ENCODE measurements at regions not wholly inside any gene's neighbourhood (a gene's known extent, or its start where the extent isn't known, plus 50 kb on each side); places are given as distances from the start of the nearest gene placed in this dataset.

DNA sequence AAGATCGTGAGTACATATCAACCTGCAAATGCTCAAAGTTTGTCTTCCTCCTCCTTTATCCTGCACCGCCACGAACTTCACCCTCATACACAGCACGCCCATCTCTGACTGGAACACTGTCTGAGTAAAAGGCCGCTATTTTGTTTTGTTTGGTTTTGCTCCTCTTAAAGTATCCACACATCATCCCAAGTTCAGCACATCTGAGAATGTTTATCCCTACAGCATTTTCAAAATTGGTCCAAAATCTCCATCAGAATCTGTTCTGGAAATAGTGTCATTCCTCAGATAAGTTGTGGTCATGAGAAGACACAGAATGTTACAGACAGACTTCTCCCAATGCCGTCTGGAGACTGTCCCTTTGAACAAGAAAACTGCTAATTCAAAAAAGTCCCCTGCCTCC, 251.6 kb upstream of the ARID1B start:
- TF ChIP-seq, protein P1, sequence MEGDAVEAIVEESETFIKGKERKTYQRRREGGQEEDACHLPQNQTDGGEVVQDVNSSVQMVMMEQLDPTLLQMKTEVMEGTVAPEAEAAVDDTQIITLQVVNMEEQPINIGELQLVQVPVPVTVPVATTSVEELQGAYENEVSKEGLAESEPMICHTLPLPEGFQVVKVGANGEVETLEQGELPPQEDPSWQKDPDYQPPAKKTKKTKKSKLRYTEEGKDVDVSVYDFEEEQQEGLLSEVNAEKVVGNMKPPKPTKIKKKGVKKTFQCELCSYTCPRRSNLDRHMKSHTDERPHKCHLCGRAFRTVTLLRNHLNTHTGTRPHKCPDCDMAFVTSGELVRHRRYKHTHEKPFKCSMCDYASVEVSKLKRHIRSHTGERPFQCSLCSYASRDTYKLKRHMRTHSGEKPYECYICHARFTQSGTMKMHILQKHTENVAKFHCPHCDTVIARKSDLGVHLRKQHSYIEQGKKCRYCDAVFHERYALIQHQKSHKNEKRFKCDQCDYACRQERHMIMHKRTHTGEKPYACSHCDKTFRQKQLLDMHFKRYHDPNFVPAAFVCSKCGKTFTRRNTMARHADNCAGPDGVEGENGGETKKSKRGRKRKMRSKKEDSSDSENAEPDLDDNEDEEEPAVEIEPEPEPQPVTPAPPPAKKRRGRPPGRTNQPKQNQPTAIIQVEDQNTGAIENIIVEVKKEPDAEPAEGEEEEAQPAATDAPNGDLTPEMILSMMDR (IDR thresholded peaks at IDR 0.05; ENCODE audit: insufficient read depth, low read depth, low read length, missing control alignments): no peak

DNA sequence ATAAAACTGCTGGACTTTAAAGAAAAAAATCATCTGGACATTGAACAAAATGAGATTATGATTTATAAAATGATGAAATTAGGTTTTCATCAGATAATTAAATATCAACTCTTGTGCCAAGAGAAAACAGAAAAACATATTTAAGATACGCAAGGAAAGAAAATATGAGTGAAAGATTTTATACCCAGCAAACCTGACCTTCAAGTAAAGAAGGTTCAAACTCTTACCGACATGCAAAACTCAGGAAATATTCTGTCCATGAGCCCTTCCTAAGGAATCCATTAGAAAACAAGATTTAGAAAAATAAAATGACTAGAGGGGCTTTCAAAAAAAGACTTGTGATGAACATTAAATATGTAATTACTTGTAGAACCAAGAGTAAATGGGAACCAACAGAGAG, 257.2 kb upstream of the ARID1B start:
- H3K4me3 ChIP-seq (ENCODE audit: low read depth, low read length): no peak overlapping the region
- DNase-seq (ENCODE audit: low read depth): no peak
- TF ChIP-seq, protein P1 (IDR thresholded peaks at IDR 0.05; ENCODE audit: insufficient read depth, low read depth, low read length, missing control alignments): no peak

More for the DNA sequence above, 251.6 kb upstream of the ARID1B start:
- DNase-seq (ENCODE audit: low read depth): no peak
- no peak overlapping the region for H3K4me3 ChIP-seq (ENCODE audit: low read depth, low read length)

DNA sequence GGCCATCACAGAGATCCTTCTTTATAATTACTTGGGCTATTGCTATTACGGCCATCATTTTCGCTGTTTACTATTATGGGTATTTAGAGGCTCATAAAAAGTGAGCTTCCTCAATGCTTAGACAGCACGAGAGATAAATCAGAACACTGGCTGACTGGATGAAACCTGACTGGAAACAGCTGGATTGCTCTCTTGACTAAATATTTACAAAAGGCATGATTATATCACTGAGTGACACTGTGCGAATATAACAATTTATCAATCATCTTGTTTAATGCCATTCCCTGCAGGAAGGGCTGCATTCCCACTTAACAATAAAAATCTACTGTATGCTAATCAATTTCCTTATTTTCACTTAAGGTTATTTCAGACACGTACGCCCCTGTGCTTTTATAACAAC, 260.1 kb upstream of the ARID1B start:
- TF ChIP-seq, protein P1 (IDR thresholded peaks at IDR 0.05; ENCODE audit: insufficient read depth, low read depth, low read length, missing control alignments): no peak
- H3K4me3 ChIP-seq (ENCODE audit: low read depth, low read length): no peak overlapping the region
- DNase-seq (ENCODE audit: low read depth): no peak

DNA sequence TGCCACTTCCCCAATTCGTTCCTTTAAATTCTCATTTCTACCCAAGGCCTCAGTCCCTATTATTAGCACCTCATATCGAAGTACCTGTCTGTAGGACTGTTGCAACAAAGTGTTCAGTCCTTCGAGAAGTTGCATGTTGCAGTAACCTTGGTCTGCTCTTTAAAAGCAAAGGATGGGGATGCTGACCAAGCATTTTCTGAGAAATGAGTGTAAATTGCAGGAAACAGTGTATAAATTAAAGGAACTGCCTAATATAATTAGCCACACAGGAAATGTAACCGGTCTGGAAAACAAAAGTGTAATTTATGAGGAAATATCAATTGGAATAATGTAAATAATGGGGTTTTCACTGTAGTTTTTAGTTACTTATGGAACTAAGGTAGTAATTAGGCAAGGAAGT, 261.9 kb upstream of the ARID1B start:
- TF ChIP-seq, protein P1 (IDR thresholded peaks at IDR 0.05; ENCODE audit: insufficient read depth, low read depth, low read length, missing control alignments): no peak
- H3K4me3 ChIP-seq (ENCODE audit: low read depth, low read length): no peak overlapping the region
- DNase-seq (ENCODE audit: low read depth): no peak

DNA sequence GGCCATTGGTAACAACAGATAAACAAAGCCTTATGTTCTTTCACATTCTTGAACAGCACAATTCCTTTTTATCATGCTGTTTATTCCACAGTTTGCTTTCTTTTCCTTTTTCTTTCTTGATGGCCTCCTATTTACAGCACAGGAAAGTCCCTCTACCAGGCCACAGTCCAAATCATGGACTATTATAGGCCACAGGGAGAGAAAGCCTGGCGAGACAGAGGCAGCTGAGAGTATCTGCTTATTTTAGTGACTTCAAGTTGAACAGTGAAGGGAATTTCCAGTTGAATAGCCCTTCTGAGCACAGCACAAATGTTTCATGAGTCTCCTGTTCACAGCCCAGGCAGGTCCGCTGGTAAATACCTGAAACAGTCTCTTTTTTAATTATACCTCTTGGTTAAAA, 263.7 kb upstream of the ARID1B start:
- no peak overlapping the region for H3K4me3 ChIP-seq (ENCODE audit: low read depth, low read length)
- TF ChIP-seq, protein P1 (IDR thresholded peaks at IDR 0.05; ENCODE audit: insufficient read depth, low read depth, low read length, missing control alignments): no peak
- DNase-seq (ENCODE audit: low read depth): peak; percentile 3

DNA sequence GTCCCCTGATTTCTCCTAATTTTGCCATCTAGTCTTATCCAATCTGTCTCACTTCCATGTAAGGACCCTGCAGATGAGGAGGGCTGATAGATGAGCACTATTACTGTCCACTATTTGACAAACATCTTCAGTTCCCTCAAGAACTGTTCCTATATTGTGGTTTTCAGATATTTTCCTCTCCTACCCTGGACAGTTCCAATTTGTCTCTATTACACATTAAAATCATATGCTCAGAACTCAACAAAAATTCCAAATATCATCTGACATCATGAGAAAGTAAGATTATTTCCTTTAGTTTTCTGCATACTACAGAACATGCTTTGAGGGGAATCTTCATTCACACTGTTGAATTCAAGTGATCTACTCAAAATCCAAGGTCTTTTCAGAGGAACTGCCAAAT, 265.6 kb upstream of the ARID1B start:
- TF ChIP-seq, protein P1 (IDR thresholded peaks at IDR 0.05; ENCODE audit: insufficient read depth, low read depth, low read length, missing control alignments): no peak
- no peak overlapping the region for H3K4me3 ChIP-seq (ENCODE audit: low read depth, low read length)
- no peak for DNase-seq (ENCODE audit: low read depth)

DNA sequence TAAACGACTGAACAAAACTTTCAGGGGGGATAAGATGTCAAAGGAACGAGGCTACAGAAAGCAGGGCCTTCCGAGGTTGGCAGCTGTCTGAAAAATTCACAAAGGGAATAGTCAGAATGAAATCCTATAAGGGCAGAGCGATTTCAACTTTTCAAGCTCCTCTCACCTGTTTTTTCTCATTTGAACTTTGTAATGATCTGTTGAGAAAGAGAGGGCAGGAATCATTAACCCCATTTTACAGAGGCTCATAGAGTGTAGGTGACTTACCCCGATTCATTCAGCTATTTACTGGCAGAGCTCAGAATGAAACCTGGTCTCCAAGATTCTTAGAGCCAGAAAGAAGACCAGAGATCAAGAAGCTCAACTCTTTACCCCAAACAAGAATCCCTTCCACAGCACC, 266.1 kb upstream of the ARID1B start:
- DNase-seq (ENCODE audit: low read depth): no peak
- TF ChIP-seq, protein P1 (IDR thresholded peaks at IDR 0.05; ENCODE audit: insufficient read depth, low read depth, low read length, missing control alignments): no peak
- H3K4me3 ChIP-seq (ENCODE audit: low read depth, low read length): no peak overlapping the region
